ENCODE measurements at regions not wholly inside any gene's neighbourhood (a gene's known extent, or its start where the extent isn't known, plus 50 kb on each side); places are given as distances from the start of the nearest gene placed in this dataset.

- Histone ChIP-seq H3K9ac (ENCODE audit: low read length) (peak overlapping the region; percentile 23; the same call in 1 of the 2 replicates), H3K9me3 (ENCODE audit: low read length) (no peaks in the 10 kb centered on the region), H2AFZ (ENCODE audit: low read length) (no peak overlapping the region), H3F3A (ENCODE audit: low read length, unreplicated experiment) (no peaks in the 10 kb centered on the region), H3K79me2 (ENCODE audit: low read length) (no peaks in the 10 kb centered on the region), H3K36me3 (ENCODE audit: low read depth, low read length) (no peaks in the 10 kb centered on the region), H3K4me1 (ENCODE audit: insufficient read depth, low read length) (peaks cover 64% of the 10 kb centered on the region), H3K27ac (ENCODE audit: low read length) (peak overlapping the region; percentile 97), H4K20me1 (ENCODE audit: low read length) (no peaks in the 10 kb centered on the region), H3K4me3 (ENCODE audit: low read length) (no peak overlapping the region), H3K27me3 (ENCODE audit: low read length) (no peaks in the 10 kb centered on the region), H3K9me2 (replicated peaks; ENCODE audit: low read length) (no peaks in the 10 kb centered on the region), H3K4me2 (ENCODE audit: low read length) (0 out of 2 replicates have a peak overlapping the region, but pooled peaks have one; percentile 5)
- no TSS peak for BruUV-seq (replicated peaks)
- DNase-seq (no peak), ATAC-seq (no peak)
- TF ChIP-seq EZH2 (IDR thresholded peaks at IDR 0.05; ENCODE audit: low read length, unreplicated experiment): no peak
- no peak for TF ChIP-seq CTCF (conservative IDR thresholded peaks at IDR 0.05; ENCODE audit: low read depth, low read length)
- TF ChIP-seq EZH2phosphoT487 (IDR thresholded peaks at IDR 0.05; ENCODE audit: borderline replicate concordance, low read length): no peak
- intact Hi-C loops (cut with micrococcal nuclease): loop anchor here (2.0 kb wide), 1 partner anchor 68 kb away; the partner anchor contains the start of gene DUSP22
- ChIA-PET POLR2A (ENCODE audit: unreplicated experiment) (no interaction called here), CTCF (no interaction called here)
Observed at GRCh38 chr6:224350-224749, 67.9 kb upstream of the DUSP22 start.

GRCh38 chr6:225121-225721 lies 67.1 kb upstream of the DUSP22 start:
- Histone ChIP-seq H3F3A (ENCODE audit: low read length, unreplicated experiment) (no peaks in the 10 kb centered on the region), H3K9me3 (ENCODE audit: low read length) (no peaks in the 10 kb centered on the region), H3K9me2 (replicated peaks; ENCODE audit: low read length) (no peaks in the 10 kb centered on the region), H3K4me3 (ENCODE audit: low read length) (peak overlapping the region; percentile 26; the same call in 1 of the 2 replicates), H2AFZ (ENCODE audit: low read length) (peak overlapping the region; percentile 75), H3K4me2 (ENCODE audit: low read length) (peak overlapping the region; percentile 69), H3K36me3 (ENCODE audit: low read depth, low read length) (no peaks in the 10 kb centered on the region), H3K9ac (ENCODE audit: low read length) (peak overlapping the region; percentile 70), H3K4me1 (ENCODE audit: insufficient read depth, low read length) (peaks cover 59% of the 10 kb centered on the region), H3K27me3 (ENCODE audit: low read length) (no peaks in the 10 kb centered on the region), H4K20me1 (ENCODE audit: low read length) (no peaks in the 10 kb centered on the region), H3K79me2 (ENCODE audit: low read length) (no peaks in the 10 kb centered on the region), H3K27ac (ENCODE audit: low read length) (peak overlapping the region; percentile 97)
- CTCF ChIA-PET: interaction anchor here (1.0 kb wide), 1 partner anchor 37 kb away, joined by 3 read pairs; no protein-coding TSS in a partner anchor
- TF ChIP-seq CTCF (conservative IDR thresholded peaks at IDR 0.05; ENCODE audit: low read depth, low read length) (no peak), EZH2phosphoT487 (IDR thresholded peaks at IDR 0.05; ENCODE audit: borderline replicate concordance, low read length) (no peak), EZH2 (IDR thresholded peaks at IDR 0.05; ENCODE audit: low read length, unreplicated experiment) (no peak)
- intact Hi-C loops (cut with micrococcal nuclease): loop anchor here (2.0 kb wide), 1 partner anchor 68 kb away; the partner anchor contains the start of gene DUSP22
- ATAC-seq (peak; percentile 83), DNase-seq (peak; percentile 88)
- BruUV-seq (replicated peaks): no TSS peak
- POLR2A ChIA-PET (ENCODE audit: unreplicated experiment): interaction anchor here (0.6 kb wide), 1 partner anchor 478 kb away, joined by 3 read pairs; no protein-coding TSS in a partner anchor

GRCh38 chr6:225907-226306 lies 66.4 kb upstream of the DUSP22 start:
- ChIA-PET POLR2A (ENCODE audit: unreplicated experiment) (interaction anchor here (0.6 kb wide), 1 partner anchor 477 kb away, joined by 3 read pairs; no protein-coding TSS in a partner anchor), CTCF (interaction anchor here (0.6 to 1.0 kb wide), 2 partner anchors 8 to 37 kb away, joined by 3 to 20 read pairs; no protein-coding TSS in a partner anchor)
- H3K27ac ChIP-seq (ENCODE audit: low read length): peak overlapping the region; percentile 97
- H3K36me3 ChIP-seq (ENCODE audit: low read depth, low read length): no peaks in the 10 kb centered on the region
- no peaks in the 10 kb centered on the region for H3K27me3 ChIP-seq (ENCODE audit: low read length)
- no peak for ATAC-seq
- H2AFZ ChIP-seq (ENCODE audit: low read length): peak overlapping the region; percentile 75; the same call in 1 of the 2 replicates
- H3K4me2 ChIP-seq (ENCODE audit: low read length): peak overlapping the region; percentile 69
- TF ChIP-seq EZH2 (IDR thresholded peaks at IDR 0.05; ENCODE audit: low read length, unreplicated experiment) (no peak), CTCF (conservative IDR thresholded peaks at IDR 0.05; ENCODE audit: low read depth, low read length) (no peak)
- H3K4me3 ChIP-seq (ENCODE audit: low read length): 0 out of 2 replicates have a peak overlapping the region, but pooled peaks have one; percentile 26
- no TSS peak for BruUV-seq (replicated peaks)
- no peaks in the 10 kb centered on the region for H4K20me1 ChIP-seq (ENCODE audit: low read length)
- no peaks in the 10 kb centered on the region for H3K79me2 ChIP-seq (ENCODE audit: low read length)
- H3K4me1 ChIP-seq (ENCODE audit: insufficient read depth, low read length): peaks cover 52% of the 10 kb centered on the region
- H3K9ac ChIP-seq (ENCODE audit: low read length): peak overlapping the region; percentile 70
- no peaks in the 10 kb centered on the region for H3K9me2 ChIP-seq (replicated peaks; ENCODE audit: low read length)
- H3K9me3 ChIP-seq (ENCODE audit: low read length): no peaks in the 10 kb centered on the region
- intact Hi-C loops (cut with micrococcal nuclease): loop anchor here (2.0 kb wide), 1 partner anchor 67 kb away; the partner anchor contains the start of gene DUSP22
- no peaks in the 10 kb centered on the region for H3F3A ChIP-seq (ENCODE audit: low read length, unreplicated experiment)
- DNase-seq: no peak
